GM12878 (cell line): ENCODE measurements at regions not wholly inside any gene's neighbourhood (a gene's known extent, or its start where the extent isn't known, plus 50 kb on each side); places are given as distances from the start of the nearest gene placed in this dataset.

Experiments
- CREM ChIP-seq: IDR thresholded peaks from 2 replicates; pipeline ENCODE4 v1.6.1; 2014; ENCODE audit warnings: antibody characterized with exemption, low read depth
- EGR1 ChIP-seq, 2 experiments: IDR thresholded peaks; 1 replicate in 1 of 2; 2 replicates in 1 of 2; pipeline ENCODE4 v1.6.1; 2011 to 2012; ENCODE audit warnings: low read depth in 2 of 2, low read length in 2 of 2, borderline replicate concordance in 1 of 2, mild to moderate bottlenecking in 1 of 2, moderate library complexity in 1 of 2
- FOXM1 ChIP-seq: IDR thresholded peaks from 2 replicates; pipeline ENCODE4 v1.6.1; 2012; ENCODE audit warnings: low read depth, mild to moderate bottlenecking, inconsistent platforms, low read length, moderate library complexity
- NFYB ChIP-seq: IDR thresholded peaks from 2 replicates; pipeline ENCODE4 v1.6.1; 2011; ENCODE audit warnings: low read depth, mild to moderate bottlenecking, low read length, improper control_type of control experiment, moderate library complexity; ENCODE audit not compliant: insufficient read depth
- NR2C2 ChIP-seq: IDR thresholded peaks from 2 replicates; pipeline ENCODE4 v1.6.1; 2011; ENCODE audit warnings: borderline replicate concordance, low read depth; ENCODE audit not compliant: control insufficient read depth, insufficient read length
- NR2F1 ChIP-seq: fragments of 450-650 bp; conservative IDR thresholded peaks from 2 replicates; pipeline ENCODE4 v1.6.1; 2017; ENCODE audit warnings: mild to moderate bottlenecking
- POLR2A ChIP-seq: IDR thresholded peaks from 2 replicates; pipeline ENCODE4 v1.6.1; 2011; ENCODE audit warnings: low read depth, mild to moderate bottlenecking, low read length
- SP1 ChIP-seq: IDR thresholded peaks from one replicate; pipeline ENCODE4 v1.6.1; 2011; ENCODE audit warnings: low read depth, low read length
- TF ChIP-seq, protein P1 (sequence below): fragments of 450-650 bp; IDR thresholded peaks from 2 replicates; pipeline ENCODE4 v1.6.1; 2017; ENCODE audit warnings: antibody characterized with exemption, mild to moderate bottlenecking, moderate library complexity
- TF ChIP-seq, protein P2 (sequence below): IDR thresholded peaks from 2 replicates; pipeline ENCODE4 v1.6.1; 2012; ENCODE audit warnings: low read depth, low read length, improper control_type of control experiment
- TF ChIP-seq, protein P3 (sequence below): IDR thresholded peaks from 2 replicates; pipeline ENCODE4 v1.6.1; 2011; ENCODE audit warnings: low read depth, mild to moderate bottlenecking, low read length, moderate library complexity, borderline replicate concordance; ENCODE audit errors: extremely low read depth
- TF ChIP-seq, protein P4 (sequence below): IDR thresholded peaks from 2 replicates; pipeline ENCODE4 v1.6.1; 2012; ENCODE audit warnings: low read depth, low read length, improper control_type of control experiment
- TF ChIP-seq, protein P5 (sequence below): IDR thresholded peaks from 2 replicates; pipeline ENCODE4 v1.6.1; 2012; ENCODE audit warnings: mild to moderate bottlenecking, low read depth, low read length
- TF ChIP-seq, protein P6 (sequence below), 3 experiments: IDR thresholded peaks in 2 of 3; conservative IDR thresholded peaks in 1 of 3; 2 replicates each; pipeline ENCODE4 v1.5.1; 2011; ENCODE audit warnings: low read depth in 3 of 3, low read length in 3 of 3, mild to moderate bottlenecking in 3 of 3, control low read depth in 2 of 3, moderate library complexity in 2 of 3, inconsistent platforms in 1 of 3, mixed read lengths in 1 of 3; ENCODE audit not compliant: control insufficient read depth in 2 of 3, insufficient read depth in 1 of 3; ENCODE audit errors: extremely low read depth in 1 of 3

DNA sequence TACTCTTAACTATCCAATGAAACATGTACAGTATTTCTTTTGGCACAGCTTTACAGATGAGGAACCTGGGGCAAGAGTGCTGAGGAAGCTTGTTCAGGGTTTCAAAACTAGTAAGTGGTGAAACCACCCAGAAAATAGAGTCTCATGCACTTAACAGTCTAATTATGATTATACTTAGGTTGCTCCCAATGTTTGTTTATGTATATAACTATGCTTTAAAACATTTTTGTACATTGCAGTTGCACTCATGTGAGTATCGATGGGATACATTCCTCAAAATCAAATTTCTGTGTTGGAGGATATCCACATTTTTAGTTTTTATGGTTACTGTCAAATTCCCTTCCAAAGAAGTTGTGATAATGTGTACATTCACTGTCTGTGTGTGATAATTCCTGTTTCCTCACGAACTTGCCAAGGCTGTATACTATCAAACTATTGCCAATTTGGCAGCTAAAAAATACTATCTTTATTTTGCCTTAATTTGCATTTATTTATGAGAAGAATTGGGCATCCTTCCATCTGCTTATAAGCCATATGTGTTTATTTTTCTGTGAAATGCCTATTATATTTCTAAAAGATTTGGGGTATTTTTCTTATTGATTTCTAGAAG is 143.9 kb upstream of the SSTR1 start:
- TF ChIP-seq NR2C2 (no peak), FOXM1 (no peak), NR2F1 (no peak), EGR1 (IDR thresholded peaks at IDR 0.05; ENCODE audit: borderline replicate concordance in 1 of 2, low read depth in 2 of 2, low read length in 2 of 2) (no peak), NFYB (no peak), SP1 (no peak), POLR2A (no peak), CREM (no peak)
- TF ChIP-seq, protein P1, sequence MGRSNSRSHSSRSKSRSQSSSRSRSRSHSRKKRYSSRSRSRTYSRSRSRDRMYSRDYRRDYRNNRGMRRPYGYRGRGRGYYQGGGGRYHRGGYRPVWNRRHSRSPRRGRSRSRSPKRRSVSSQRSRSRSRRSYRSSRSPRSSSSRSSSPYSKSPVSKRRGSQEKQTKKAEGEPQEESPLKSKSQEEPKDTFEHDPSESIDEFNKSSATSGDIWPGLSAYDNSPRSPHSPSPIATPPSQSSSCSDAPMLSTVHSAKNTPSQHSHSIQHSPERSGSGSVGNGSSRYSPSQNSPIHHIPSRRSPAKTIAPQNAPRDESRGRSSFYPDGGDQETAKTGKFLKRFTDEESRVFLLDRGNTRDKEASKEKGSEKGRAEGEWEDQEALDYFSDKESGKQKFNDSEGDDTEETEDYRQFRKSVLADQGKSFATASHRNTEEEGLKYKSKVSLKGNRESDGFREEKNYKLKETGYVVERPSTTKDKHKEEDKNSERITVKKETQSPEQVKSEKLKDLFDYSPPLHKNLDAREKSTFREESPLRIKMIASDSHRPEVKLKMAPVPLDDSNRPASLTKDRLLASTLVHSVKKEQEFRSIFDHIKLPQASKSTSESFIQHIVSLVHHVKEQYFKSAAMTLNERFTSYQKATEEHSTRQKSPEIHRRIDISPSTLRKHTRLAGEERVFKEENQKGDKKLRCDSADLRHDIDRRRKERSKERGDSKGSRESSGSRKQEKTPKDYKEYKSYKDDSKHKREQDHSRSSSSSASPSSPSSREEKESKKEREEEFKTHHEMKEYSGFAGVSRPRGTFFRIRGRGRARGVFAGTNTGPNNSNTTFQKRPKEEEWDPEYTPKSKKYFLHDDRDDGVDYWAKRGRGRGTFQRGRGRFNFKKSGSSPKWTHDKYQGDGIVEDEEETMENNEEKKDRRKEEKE: no peak
- TF ChIP-seq, protein P2, sequence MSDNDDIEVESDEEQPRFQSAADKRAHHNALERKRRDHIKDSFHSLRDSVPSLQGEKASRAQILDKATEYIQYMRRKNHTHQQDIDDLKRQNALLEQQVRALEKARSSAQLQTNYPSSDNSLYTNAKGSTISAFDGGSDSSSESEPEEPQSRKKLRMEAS: no peak
- TF ChIP-seq, protein P3, sequence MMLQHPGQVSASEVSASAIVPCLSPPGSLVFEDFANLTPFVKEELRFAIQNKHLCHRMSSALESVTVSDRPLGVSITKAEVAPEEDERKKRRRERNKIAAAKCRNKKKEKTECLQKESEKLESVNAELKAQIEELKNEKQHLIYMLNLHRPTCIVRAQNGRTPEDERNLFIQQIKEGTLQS: no peak
- TF ChIP-seq, protein P4, sequence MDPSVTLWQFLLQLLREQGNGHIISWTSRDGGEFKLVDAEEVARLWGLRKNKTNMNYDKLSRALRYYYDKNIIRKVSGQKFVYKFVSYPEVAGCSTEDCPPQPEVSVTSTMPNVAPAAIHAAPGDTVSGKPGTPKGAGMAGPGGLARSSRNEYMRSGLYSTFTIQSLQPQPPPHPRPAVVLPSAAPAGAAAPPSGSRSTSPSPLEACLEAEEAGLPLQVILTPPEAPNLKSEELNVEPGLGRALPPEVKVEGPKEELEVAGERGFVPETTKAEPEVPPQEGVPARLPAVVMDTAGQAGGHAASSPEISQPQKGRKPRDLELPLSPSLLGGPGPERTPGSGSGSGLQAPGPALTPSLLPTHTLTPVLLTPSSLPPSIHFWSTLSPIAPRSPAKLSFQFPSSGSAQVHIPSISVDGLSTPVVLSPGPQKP: no peak
- TF ChIP-seq, protein P5, sequence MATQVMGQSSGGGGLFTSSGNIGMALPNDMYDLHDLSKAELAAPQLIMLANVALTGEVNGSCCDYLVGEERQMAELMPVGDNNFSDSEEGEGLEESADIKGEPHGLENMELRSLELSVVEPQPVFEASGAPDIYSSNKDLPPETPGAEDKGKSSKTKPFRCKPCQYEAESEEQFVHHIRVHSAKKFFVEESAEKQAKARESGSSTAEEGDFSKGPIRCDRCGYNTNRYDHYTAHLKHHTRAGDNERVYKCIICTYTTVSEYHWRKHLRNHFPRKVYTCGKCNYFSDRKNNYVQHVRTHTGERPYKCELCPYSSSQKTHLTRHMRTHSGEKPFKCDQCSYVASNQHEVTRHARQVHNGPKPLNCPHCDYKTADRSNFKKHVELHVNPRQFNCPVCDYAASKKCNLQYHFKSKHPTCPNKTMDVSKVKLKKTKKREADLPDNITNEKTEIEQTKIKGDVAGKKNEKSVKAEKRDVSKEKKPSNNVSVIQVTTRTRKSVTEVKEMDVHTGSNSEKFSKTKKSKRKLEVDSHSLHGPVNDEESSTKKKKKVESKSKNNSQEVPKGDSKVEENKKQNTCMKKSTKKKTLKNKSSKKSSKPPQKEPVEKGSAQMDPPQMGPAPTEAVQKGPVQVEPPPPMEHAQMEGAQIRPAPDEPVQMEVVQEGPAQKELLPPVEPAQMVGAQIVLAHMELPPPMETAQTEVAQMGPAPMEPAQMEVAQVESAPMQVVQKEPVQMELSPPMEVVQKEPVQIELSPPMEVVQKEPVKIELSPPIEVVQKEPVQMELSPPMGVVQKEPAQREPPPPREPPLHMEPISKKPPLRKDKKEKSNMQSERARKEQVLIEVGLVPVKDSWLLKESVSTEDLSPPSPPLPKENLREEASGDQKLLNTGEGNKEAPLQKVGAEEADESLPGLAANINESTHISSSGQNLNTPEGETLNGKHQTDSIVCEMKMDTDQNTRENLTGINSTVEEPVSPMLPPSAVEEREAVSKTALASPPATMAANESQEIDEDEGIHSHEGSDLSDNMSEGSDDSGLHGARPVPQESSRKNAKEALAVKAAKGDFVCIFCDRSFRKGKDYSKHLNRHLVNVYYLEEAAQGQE: no peak
- TF ChIP-seq, protein P6, sequence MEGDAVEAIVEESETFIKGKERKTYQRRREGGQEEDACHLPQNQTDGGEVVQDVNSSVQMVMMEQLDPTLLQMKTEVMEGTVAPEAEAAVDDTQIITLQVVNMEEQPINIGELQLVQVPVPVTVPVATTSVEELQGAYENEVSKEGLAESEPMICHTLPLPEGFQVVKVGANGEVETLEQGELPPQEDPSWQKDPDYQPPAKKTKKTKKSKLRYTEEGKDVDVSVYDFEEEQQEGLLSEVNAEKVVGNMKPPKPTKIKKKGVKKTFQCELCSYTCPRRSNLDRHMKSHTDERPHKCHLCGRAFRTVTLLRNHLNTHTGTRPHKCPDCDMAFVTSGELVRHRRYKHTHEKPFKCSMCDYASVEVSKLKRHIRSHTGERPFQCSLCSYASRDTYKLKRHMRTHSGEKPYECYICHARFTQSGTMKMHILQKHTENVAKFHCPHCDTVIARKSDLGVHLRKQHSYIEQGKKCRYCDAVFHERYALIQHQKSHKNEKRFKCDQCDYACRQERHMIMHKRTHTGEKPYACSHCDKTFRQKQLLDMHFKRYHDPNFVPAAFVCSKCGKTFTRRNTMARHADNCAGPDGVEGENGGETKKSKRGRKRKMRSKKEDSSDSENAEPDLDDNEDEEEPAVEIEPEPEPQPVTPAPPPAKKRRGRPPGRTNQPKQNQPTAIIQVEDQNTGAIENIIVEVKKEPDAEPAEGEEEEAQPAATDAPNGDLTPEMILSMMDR (IDR thresholded peaks at IDR 0.05 in 2 of 3, conservative IDR thresholded peaks at IDR 0.05 in 1 of 3; ENCODE audit: control insufficient read depth in 2 of 3, extremely low read depth in 1 of 3, insufficient read depth in 1 of 3, low read depth in 3 of 3, low read length in 3 of 3): no peak
